KG1 (cell line): ENCODE measurements at regions not wholly inside any gene's neighbourhood (a gene's known extent, or its start where the extent isn't known, plus 50 kb on each side); places are given as distances from the start of the nearest gene placed in this dataset.

Source experiments
- DNase-seq: peaks from one replicate; lab custom pipeline; 2025; lab: John Stamatoyannopoulos, UW

- DNase-seq, result no peak
Observed at GRCh38 chr7:26600411-26600810, 264.0 kb downstream of the SKAP2 start.

- no peak for DNase-seq
Observed at GRCh38 chr7:26603631-26604030, 260.8 kb downstream of the SKAP2 start.

DNA sequence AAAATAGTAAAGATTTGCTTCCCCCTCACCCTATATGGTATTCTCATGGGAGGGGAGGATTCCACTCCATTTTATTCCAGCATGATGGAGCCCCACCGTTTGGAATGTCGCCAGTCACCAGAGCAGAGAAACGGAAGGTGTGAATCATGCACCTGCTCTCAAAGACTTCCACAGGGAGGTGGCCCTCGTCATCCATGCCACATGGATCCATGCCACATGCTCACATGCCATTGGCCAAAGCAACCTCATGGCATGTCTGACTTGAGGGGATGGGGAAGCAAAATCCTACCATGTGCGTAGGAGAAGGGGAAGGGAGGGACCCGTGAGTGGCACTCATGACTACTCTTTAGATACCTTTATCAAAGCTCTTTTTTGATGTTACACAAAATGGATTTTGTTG is 256.0 kb downstream of the SKAP2 start:
- DNase-seq, result no peak

- no peak for DNase-seq
Observed at GRCh38 chr7:26609082-26609481, 255.3 kb downstream of the SKAP2 start.

DNA sequence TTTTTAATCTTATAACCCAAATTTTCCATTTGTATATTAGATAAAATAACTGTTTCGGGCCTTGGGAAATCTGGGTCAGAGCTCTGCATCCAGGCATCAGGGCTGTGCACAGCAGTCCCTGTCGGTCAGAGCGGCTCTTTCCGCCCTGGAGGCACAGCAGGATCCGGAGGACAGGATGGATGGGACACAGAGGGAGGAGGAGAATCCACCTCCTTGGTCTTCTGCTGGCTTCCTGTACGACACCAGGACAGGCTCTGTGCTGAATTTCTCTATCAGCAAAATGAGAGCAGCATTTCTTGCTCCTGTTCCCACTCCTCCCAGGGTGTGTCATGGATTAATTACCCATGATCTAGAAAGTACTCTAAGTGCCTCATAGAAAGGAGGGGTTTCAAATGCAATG is 254.9 kb downstream of the SKAP2 start:
- no peak for DNase-seq

GRCh38 chr7:26612742-26613141 is 251.6 kb downstream of the SKAP2 start:
- no peak for DNase-seq

DNA sequence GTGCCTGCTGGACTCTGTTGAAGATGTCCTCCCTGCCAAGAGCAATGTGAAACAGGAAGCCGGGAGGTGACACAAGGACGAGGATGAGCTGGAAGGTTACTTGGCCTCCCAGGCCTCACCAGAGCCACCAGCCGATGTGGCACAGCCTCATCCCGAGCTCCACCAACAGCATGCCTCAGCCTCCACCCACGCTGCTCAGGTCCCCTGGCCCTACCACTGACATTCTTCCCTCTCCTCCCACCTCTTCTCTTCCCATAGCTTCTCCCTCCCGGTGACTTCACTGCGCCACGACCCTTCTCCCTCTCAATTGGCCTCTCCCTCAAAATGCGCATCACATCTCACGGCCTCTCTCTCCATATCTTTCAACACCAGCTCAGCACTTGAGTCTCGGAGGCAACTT is 249.9 kb downstream of the SKAP2 start:
- no peak for DNase-seq

- DNase-seq, result no peak
Observed at GRCh38 chr7:26616235-26616634, 248.2 kb downstream of the SKAP2 start.

- no peak for DNase-seq
Observed at GRCh38 chr7:26617066-26617465, 247.3 kb downstream of the SKAP2 start.
